Large intestine (tissue), 3 donors: ENCODE measurements at regions not wholly inside any gene's neighbourhood (a gene's known extent, or its start where the extent isn't known, plus 50 kb on each side); places are given as distances from the start of the nearest gene placed in this dataset.
"Not testable (repeated sequence)": the region's sequence is repeated elsewhere in the genome, so short reads cannot be mapped to it uniquely, and the experiment has no call there.

ENCODE experiments used
- DNase-seq, 2 donors: peaks; one replicate each; pipeline versions ENCODE4 v3.0.0 to v3.0.0-alpha.2; 2013
- H3K27ac ChIP-seq: one replicate; pipeline ENCODE4 v1.5.1; 2013; ENCODE audit warnings: low read length
- H3K27me3 ChIP-seq: 2 replicates; pipeline ENCODE4 v1.6.1; 2013; ENCODE audit warnings: low read length; ENCODE audit not compliant: control insufficient read depth, insufficient read depth
- H3K36me3 ChIP-seq: 2 replicates; pipeline ENCODE4 v1.6.1; 2013; ENCODE audit warnings: low read length; ENCODE audit not compliant: control insufficient read depth, insufficient read depth
- H3K4me1 ChIP-seq: one replicate; pipeline ENCODE4 v1.6.1; 2013; ENCODE audit warnings: low read length; ENCODE audit not compliant: control insufficient read depth, insufficient read depth
- H3K4me3 ChIP-seq: one replicate; pipeline ENCODE4 v1.5.1; 2013; ENCODE audit warnings: low read length
- H3K9me3 ChIP-seq: one replicate; pipeline ENCODE4 v1.6.1; 2013; ENCODE audit warnings: mild to moderate bottlenecking, low read depth, low read length, moderate library complexity; ENCODE audit not compliant: control insufficient read depth
- WGBS: methylation state at CpG from one replicate; pipeline ENCODE4 v1.1.5; 2013; ENCODE audit warnings: low lambda C conversion rate; ENCODE audit not compliant: insufficient coverage; 5-methylcytosine and 5-hydroxymethylcytosine counted together

- WGBS: 100% methylated on average over 3 of the region's 4 CpGs
- Histone ChIP-seq H3K27ac (no peak overlapping the region), H3K27me3 (no peaks in the 10 kb centered on the region), H3K4me1 (no peaks in the 10 kb centered on the region), H3K9me3 (no peaks in the 10 kb centered on the region), H3K4me3 (no peak overlapping the region), H3K36me3 (no peaks in the 10 kb centered on the region)
- DNase-seq: no peak
These were observed 250.4 kb upstream of the CHD1 start for GRCh38 chr5:99179206-99179605.

- H3K36me3 ChIP-seq: no peaks in the 10 kb centered on the region
- no peak overlapping the region for H3K27ac ChIP-seq
- 63% methylated on average over 1 of the region's 2 CpGs for WGBS
- H3K27me3 ChIP-seq: no peaks in the 10 kb centered on the region
- no peaks in the 10 kb centered on the region for H3K4me1 ChIP-seq
- H3K4me3 ChIP-seq: no peak overlapping the region
- no peak for DNase-seq
- no peaks in the 10 kb centered on the region for H3K9me3 ChIP-seq
These were observed 249.0 kb upstream of the CHD1 start for GRCh38 chr5:99177796-99178195.

GRCh38 chr5:99176186-99176585 lies 247.4 kb upstream of the CHD1 start:
- no peaks in the 10 kb centered on the region for H3K27me3 ChIP-seq
- no peaks in the 10 kb centered on the region for H3K4me1 ChIP-seq
- WGBS: 50% methylated on average over 1 of the region's 1 CpG

GRCh38 chr5:99169309-99169708 lies 240.5 kb upstream of the CHD1 start:
- H3K4me1 ChIP-seq: no peaks in the 10 kb centered on the region
- H3K9me3 ChIP-seq: no peaks in the 10 kb centered on the region
- no peak overlapping the region for H3K27ac ChIP-seq
- no peaks in the 10 kb centered on the region for H3K27me3 ChIP-seq
- H3K4me3 ChIP-seq: no peak overlapping the region
- DNase-seq: no peak
- H3K36me3 ChIP-seq: no peaks in the 10 kb centered on the region
- WGBS: 56% methylated on average over 3 of the region's 3 CpGs

More at GRCh38 chr5:99176186-99176585, 247.4 kb upstream of the CHD1 start:
- Histone ChIP-seq H3K27ac (no peak overlapping the region), H3K4me3 (no peak overlapping the region), H3K9me3 (no peaks in the 10 kb centered on the region), H3K36me3 (no peaks in the 10 kb centered on the region)
- DNase-seq: no peak

- not testable (repeated sequence) for DNase-seq, H3K27me3 ChIP-seq, H3K4me1 ChIP-seq, H3K36me3 ChIP-seq, H3K27ac ChIP-seq, H3K9me3 ChIP-seq, H3K4me3 ChIP-seq
- 100% methylated on average over 2 of the region's 4 CpGs for WGBS
These were observed 232.7 kb upstream of the CHD1 start for GRCh38 chr5:99161538-99161937.

GRCh38 chr5:99156688-99157087 lies 227.9 kb upstream of the CHD1 start:
- no peaks in the 10 kb centered on the region for H3K9me3 ChIP-seq
- H3K27ac ChIP-seq: no peak overlapping the region
- no peaks in the 10 kb centered on the region for H3K4me1 ChIP-seq
- no peak overlapping the region for H3K4me3 ChIP-seq
- 60% methylated on average over 1 of the region's 1 CpG for WGBS
- no peaks in the 10 kb centered on the region for H3K27me3 ChIP-seq
- no peaks in the 10 kb centered on the region for H3K36me3 ChIP-seq
- DNase-seq: no peak

GRCh38 chr5:99143283-99143795 lies 214.5 kb upstream of the CHD1 start:
- not testable (repeated sequence) for H3K36me3 ChIP-seq, DNase-seq, H3K27ac ChIP-seq, H3K4me3 ChIP-seq, H3K27me3 ChIP-seq, H3K4me1 ChIP-seq, H3K9me3 ChIP-seq
- WGBS: no CpG with 5 or more reads among the region's 1 CpG

GRCh38 chr5:99141534-99142128 lies 212.8 kb upstream of the CHD1 start:
- Histone ChIP-seq H3K36me3 (no peaks in the 10 kb centered on the region), H3K27ac (no peak overlapping the region), H3K27me3 (no peaks in the 10 kb centered on the region), H3K4me1 (no peaks in the 10 kb centered on the region), H3K9me3 (peaks cover 4% of the 10 kb centered on the region), H3K4me3 (no peak overlapping the region)
- WGBS: no CpG with 5 or more reads among the region's 3 CpGs
- no peak for DNase-seq

GRCh38 chr5:99138911-99139310 lies 210.1 kb upstream of the CHD1 start:
- no peak overlapping the region for H3K4me3 ChIP-seq
- H3K27ac ChIP-seq: no peak overlapping the region
- H3K27me3 ChIP-seq: no peaks in the 10 kb centered on the region
- no CpG with 5 or more reads among the region's 10 CpGs for WGBS
- H3K4me1 ChIP-seq: no peaks in the 10 kb centered on the region
- no peak for DNase-seq
- H3K9me3 ChIP-seq: no peaks in the 10 kb centered on the region
- H3K36me3 ChIP-seq: no peaks in the 10 kb centered on the region

- no peak for DNase-seq
- no peaks in the 10 kb centered on the region for H3K27me3 ChIP-seq
- no peak overlapping the region for H3K27ac ChIP-seq
- H3K36me3 ChIP-seq: no peaks in the 10 kb centered on the region
- H3K4me1 ChIP-seq: no peaks in the 10 kb centered on the region
- no peaks in the 10 kb centered on the region for H3K9me3 ChIP-seq
- no peak overlapping the region for H3K4me3 ChIP-seq
- 100% methylated on average over 3 of the region's 4 CpGs for WGBS
These were observed 205.1 kb upstream of the CHD1 start for GRCh38 chr5:99133921-99134320.

GRCh38 chr5:99129768-99130501 lies 201.1 kb upstream of the CHD1 start:
- H3K9me3 ChIP-seq: no peaks in the 10 kb centered on the region
- no peaks in the 10 kb centered on the region for H3K27me3 ChIP-seq
- no peak overlapping the region for H3K4me3 ChIP-seq
- no peaks in the 10 kb centered on the region for H3K36me3 ChIP-seq
- H3K4me1 ChIP-seq: no peaks in the 10 kb centered on the region
- H3K27ac ChIP-seq: no peak overlapping the region
- 100% methylated on average over 1 of the region's 6 CpGs for WGBS
- DNase-seq: no peak
